Caco-2 (cell line): ENCODE measurements at regions not wholly inside any gene's neighbourhood (a gene's known extent, or its start where the extent isn't known, plus 50 kb on each side); places are given as distances from the start of the nearest gene placed in this dataset.

Experiments used
- BruUV-seq: library from RNA; stranded (reverse); fragments of 400-500 nt; replicated peaks from 2 replicates; lab custom pipeline; 2021; lab: Mats Ljungman, UMichigan
- CTCF ChIA-PET: fragments of 300-600 bp; sonication (Branson Sonifier 250); formaldehyde crosslinking; loops from one replicate; lab custom pipeline; 2022; ENCODE audit warnings: antibody characterized with exemption; lab: Charles Lee
- POLR2A ChIA-PET: fragments of 300-600 bp; sonication (Branson Sonifier 250); formaldehyde crosslinking; loops from one replicate; lab custom pipeline; 2022; ENCODE audit warnings: antibody characterized with exemption; lab: Charles Lee
- DNase-seq, 2 experiments: peaks; one replicate each; pipeline versions ENCODE4 v3.0.0 to v3.0.0-alpha.2; 2020 to 2022
- H3K27me3 ChIP-seq: replicated peaks from 2 replicates; pipeline ENCODE4 v1.6.0; 2011; ENCODE audit warnings: low read length; ENCODE audit not compliant: control insufficient read depth, insufficient read depth
- H3K36me3 ChIP-seq: 2 replicates; pipeline ENCODE4 v1.5.1; 2011; ENCODE audit warnings: low read length; ENCODE audit not compliant: control insufficient read depth, insufficient read depth
- H3K4me1 ChIP-seq: fragments of 250-450 bp; sonication (Bioruptor Pico); 2 replicates; pipeline ENCODE4 v1.5.1; 2020; ENCODE audit warnings: mild to moderate bottlenecking
- H3K4me3 ChIP-seq: 2 replicates; pipeline ENCODE4 v1.5.1; 2011; ENCODE audit warnings: low read depth, mild to moderate bottlenecking, control low read depth, low read length
- H3K9me3 ChIP-seq: fragments of 250-450 bp; sonication (Bioruptor Pico); 2 replicates; pipeline ENCODE4 v1.5.1; 2020; ENCODE audit warnings: mild to moderate bottlenecking, moderate library complexity
- H3K27ac Mint-ChIP-seq: one replicate; pipeline ENCODE4 v1.8.0; 2022; ENCODE audit warnings: mixed read lengths; ENCODE audit not compliant: unreplicated experiment
- H3K27me3 Mint-ChIP-seq: one replicate; pipeline ENCODE4 v1.8.0; 2022; ENCODE audit warnings: mixed read lengths; ENCODE audit not compliant: insufficient read depth, unreplicated experiment
- H3K36me3 Mint-ChIP-seq: one replicate; pipeline ENCODE4 v1.8.0; 2022; ENCODE audit warnings: mild to moderate bottlenecking, mixed read lengths; ENCODE audit not compliant: insufficient read depth, unreplicated experiment
- H3K4me1 Mint-ChIP-seq: one replicate; pipeline ENCODE4 v1.8.0; 2022; ENCODE audit warnings: low read depth, mixed read lengths; ENCODE audit not compliant: unreplicated experiment
- H3K4me3 Mint-ChIP-seq: one replicate; pipeline ENCODE4 v1.8.0; 2022; ENCODE audit warnings: mild to moderate bottlenecking, moderate library complexity, mixed read lengths; ENCODE audit not compliant: unreplicated experiment
- H3K9me3 Mint-ChIP-seq: one replicate; pipeline ENCODE4 v1.8.0; 2022; ENCODE audit warnings: mixed read lengths; ENCODE audit not compliant: unreplicated experiment
- CTCF ChIP-seq, 2 experiments: fragments of 200-600 bp in 1 of 2; IDR thresholded peaks; 1 replicate in 1 of 2; 2 replicates in 1 of 2; pipeline versions ENCODE4 v1.5.1 to v1.8.0; 2011 to 2022; ENCODE audit warnings: antibody characterized with exemption in 1 of 2, control low read depth in 1 of 2, inconsistent platforms in 1 of 2, low read depth in 1 of 2, low read length in 1 of 2, mild to moderate bottlenecking in 1 of 2, moderate library complexity in 1 of 2; ENCODE audit not compliant: insufficient read depth in 1 of 2, severe bottlenecking in 1 of 2, unreplicated experiment in 1 of 2
- intact Hi-C: fragments of 100-400 bp; cut with micrococcal nuclease; formaldehyde crosslinking; loops from one replicate; pipeline ENCODE4 v1.10.0; 2022; ENCODE audit not compliant: unreplicated experiment

GRCh38 chr13:50410921-50411746, 395.9 kb downstream of the KCNRG start:
- Histone ChIP-seq H3K4me3 (no peak overlapping the region), H3K27me3 (no peaks in the 10 kb centered on the region), H3K4me1 (peaks cover 28% of the 10 kb centered on the region), H3K36me3 (no peaks in the 10 kb centered on the region), H3K9me3 (no peaks in the 10 kb centered on the region)
- intact Hi-C loops = loop anchor here (1.0 kb wide), 2 partner anchors 76 to 166 kb away; no protein-coding TSS in a partner anchor
- peaks cover 17% of the 10 kb centered on the region for H3K4me1 Mint-ChIP-seq
- no TSS peak for BruUV-seq
- peak; percentile 81 to 90 for DNase-seq
- peak overlapping the region; percentile 65 for H3K27ac Mint-ChIP-seq
- H3K4me3 Mint-ChIP-seq = no peak overlapping the region
- no peak for TF ChIP-seq CTCF (IDR thresholded peaks at IDR 0.05; ENCODE audit: insufficient read depth in 1 of 2, low read depth in 1 of 2, low read length in 1 of 2, severe bottlenecking in 1 of 2, unreplicated experiment in 1 of 2)
- no peaks in the 10 kb centered on the region for H3K27me3 Mint-ChIP-seq
- POLR2A ChIA-PET = no interaction called here
- peaks cover 12% of the 10 kb centered on the region for H3K9me3 Mint-ChIP-seq
- H3K36me3 Mint-ChIP-seq = peaks cover 12% of the 10 kb centered on the region
- CTCF ChIA-PET = interaction anchor here (0.6 kb wide), 1 partner anchor 45 kb away, joined by 3 read pairs; no protein-coding TSS in a partner anchor

DNA sequence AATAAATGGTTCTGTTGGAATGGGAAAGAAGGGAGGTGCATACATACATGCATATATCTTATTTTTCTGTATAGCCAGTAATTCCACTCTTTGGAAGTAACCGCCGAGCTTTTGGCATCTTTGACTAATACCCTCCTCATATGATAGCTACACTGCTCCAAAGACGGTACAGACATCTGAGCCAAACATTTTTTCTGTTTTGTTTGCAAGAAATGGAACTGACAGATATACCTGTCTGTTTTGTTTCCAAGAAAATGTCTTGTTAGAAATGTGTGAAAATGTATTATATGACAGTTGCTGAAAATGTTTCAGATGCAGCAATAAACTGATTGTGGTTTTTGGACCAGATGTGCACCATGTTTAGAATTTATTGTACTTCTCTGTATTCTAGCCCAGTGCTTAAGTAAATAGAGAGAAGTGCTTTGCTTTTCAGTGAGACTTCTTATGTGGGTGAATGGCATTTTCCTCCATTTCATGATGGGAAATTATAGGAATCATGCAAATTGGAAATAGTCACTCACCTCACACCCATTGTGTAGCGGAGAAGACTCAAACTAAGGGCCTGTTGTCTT, 396.9 kb downstream of the KCNRG start:
- Histone ChIP-seq H3K4me3 (no peak overlapping the region), H3K9me3 (no peaks in the 10 kb centered on the region), H3K27me3 (no peaks in the 10 kb centered on the region), H3K36me3 (no peaks in the 10 kb centered on the region), H3K4me1 (peaks cover 28% of the 10 kb centered on the region)
- peaks cover 12% of the 10 kb centered on the region for H3K9me3 Mint-ChIP-seq
- intact Hi-C loops = no loop called here
- no peaks in the 10 kb centered on the region for H3K27me3 Mint-ChIP-seq
- CTCF ChIA-PET = no interaction called here
- H3K4me3 Mint-ChIP-seq = no peak overlapping the region
- BruUV-seq = no TSS peak
- TF ChIP-seq CTCF (IDR thresholded peaks at IDR 0.05; ENCODE audit: insufficient read depth in 1 of 2, low read depth in 1 of 2, low read length in 1 of 2, severe bottlenecking in 1 of 2, unreplicated experiment in 1 of 2) = no peak
- H3K4me1 Mint-ChIP-seq = peaks cover 17% of the 10 kb centered on the region
- DNase-seq = no peak
- POLR2A ChIA-PET = no interaction called here
- H3K36me3 Mint-ChIP-seq = peaks cover 18% of the 10 kb centered on the region
- H3K27ac Mint-ChIP-seq = no peak overlapping the region

- Mint-ChIP-seq H3K27me3 (no peaks in the 10 kb centered on the region), H3K36me3 (peaks cover 25% of the 10 kb centered on the region), H3K4me3 (no peak overlapping the region), H3K27ac (no peak overlapping the region), H3K9me3 (peaks cover 12% of the 10 kb centered on the region), H3K4me1 (peaks cover 23% of the 10 kb centered on the region)
- no peak overlapping the region for H3K4me3 ChIP-seq
- no peaks in the 10 kb centered on the region for H3K9me3 ChIP-seq
- ChIA-PET CTCF (no interaction called here), POLR2A (no interaction called here)
- no peaks in the 10 kb centered on the region for H3K36me3 ChIP-seq
- BruUV-seq = no TSS peak
- no peak for TF ChIP-seq CTCF (IDR thresholded peaks at IDR 0.05; ENCODE audit: insufficient read depth in 1 of 2, low read depth in 1 of 2, low read length in 1 of 2, severe bottlenecking in 1 of 2, unreplicated experiment in 1 of 2)
- intact Hi-C loops = no loop called here
- H3K4me1 ChIP-seq = peaks cover 28% of the 10 kb centered on the region
- H3K27me3 ChIP-seq = no peaks in the 10 kb centered on the region
- no peak for DNase-seq
Measured at GRCh38 chr13:50414640-50415039, 399.4 kb downstream of the KCNRG start.
